GM19324 (cell line): ENCODE measurements at regions not wholly inside any gene's neighbourhood (a gene's known extent, or its start where the extent isn't known, plus 50 kb on each side); places are given as distances from the start of the nearest gene placed in this dataset.
"Not testable (repeated sequence)": the region's sequence is repeated elsewhere in the genome, so short reads cannot be mapped to it uniquely, and the experiment has no call there.

ENCODE experiments used
- ATAC-seq: cut with Tn5 transposase; IDR thresholded peaks from one replicate; pipeline ENCODE4 v1.9.1; 2021; ENCODE audit warnings: mild to moderate bottlenecking, moderate library complexity; ENCODE audit not compliant: unreplicated experiment, low FRiP score

DNA sequence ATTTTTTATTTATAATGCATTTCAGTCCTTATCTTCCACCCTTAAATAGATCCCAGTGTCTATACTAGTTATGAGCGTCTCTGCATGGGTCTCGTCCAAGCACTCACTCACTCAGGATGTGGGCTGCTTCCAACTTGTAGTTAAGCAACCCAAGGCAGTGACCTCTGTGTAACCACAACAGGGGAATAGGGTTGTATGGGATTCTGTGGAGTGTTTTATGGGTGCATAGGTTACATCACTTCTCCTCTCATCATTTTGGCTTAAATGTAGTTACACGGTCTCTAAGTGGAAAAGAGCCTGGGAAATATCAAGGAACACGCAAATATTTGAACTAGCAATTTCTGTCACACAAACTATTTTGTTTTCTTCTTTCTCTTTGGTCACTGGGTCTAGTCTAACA is 931.0 kb downstream of the STIM2 start:
- no peak for ATAC-seq

DNA sequence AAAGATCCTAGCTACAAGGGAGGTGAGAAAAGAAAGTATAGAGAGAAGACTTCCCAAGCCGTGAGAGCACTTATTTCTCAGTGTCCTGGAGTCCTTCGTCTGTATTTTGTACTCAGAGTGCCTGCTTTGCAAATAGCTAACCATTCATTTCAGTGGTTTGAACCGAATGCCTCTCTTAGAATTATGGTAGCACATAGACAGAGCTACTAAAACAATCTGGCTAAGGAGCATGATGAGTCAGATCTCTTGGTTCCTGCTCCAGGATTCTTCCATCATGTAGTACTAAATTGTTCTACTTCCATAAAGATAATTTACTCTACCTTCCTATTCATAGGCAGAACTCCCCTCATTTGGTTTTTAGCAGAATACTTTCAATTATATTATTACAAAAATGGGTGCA is 946.6 kb downstream of the STIM2 start:
- no peak for ATAC-seq

DNA sequence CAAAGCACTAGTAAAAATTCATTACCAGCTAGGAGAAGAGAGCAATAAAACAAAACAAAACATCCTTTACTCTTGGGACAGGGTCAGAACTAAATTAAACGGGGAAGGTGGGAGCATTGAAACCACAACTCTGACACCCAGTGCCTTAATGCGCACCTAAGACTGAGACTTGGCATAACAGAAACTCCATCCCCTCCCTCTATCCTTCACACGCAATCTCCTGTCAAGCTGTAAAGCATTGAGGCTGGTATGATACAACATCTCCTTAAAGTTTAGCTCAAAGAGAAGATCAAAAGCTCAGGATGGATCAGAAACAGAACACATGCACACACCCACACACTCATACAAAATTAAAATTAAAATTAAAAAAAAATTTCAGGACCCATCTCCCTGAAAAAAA is 951.3 kb downstream of the STIM2 start:
- ATAC-seq, result no peak

DNA sequence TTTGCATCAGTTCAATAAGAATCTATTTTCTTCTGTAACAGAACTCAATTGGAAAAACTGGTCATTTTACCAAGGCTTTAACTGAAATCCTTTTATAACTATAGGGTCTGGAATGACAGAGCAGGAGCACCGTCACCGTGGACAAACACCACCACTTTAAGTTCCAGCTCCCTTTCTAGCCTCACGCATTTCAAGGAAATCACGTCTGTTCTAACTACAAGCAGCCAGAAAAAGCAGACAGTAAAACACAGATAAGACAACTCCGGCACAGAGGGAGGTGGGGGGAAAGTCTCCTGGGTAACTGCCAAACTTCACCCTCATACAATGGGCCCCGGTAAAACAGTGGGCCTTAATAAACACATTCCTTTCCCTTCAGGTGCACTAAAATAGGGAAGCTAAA is 952.6 kb downstream of the STIM2 start:
- ATAC-seq, result not testable (repeated sequence)

DNA sequence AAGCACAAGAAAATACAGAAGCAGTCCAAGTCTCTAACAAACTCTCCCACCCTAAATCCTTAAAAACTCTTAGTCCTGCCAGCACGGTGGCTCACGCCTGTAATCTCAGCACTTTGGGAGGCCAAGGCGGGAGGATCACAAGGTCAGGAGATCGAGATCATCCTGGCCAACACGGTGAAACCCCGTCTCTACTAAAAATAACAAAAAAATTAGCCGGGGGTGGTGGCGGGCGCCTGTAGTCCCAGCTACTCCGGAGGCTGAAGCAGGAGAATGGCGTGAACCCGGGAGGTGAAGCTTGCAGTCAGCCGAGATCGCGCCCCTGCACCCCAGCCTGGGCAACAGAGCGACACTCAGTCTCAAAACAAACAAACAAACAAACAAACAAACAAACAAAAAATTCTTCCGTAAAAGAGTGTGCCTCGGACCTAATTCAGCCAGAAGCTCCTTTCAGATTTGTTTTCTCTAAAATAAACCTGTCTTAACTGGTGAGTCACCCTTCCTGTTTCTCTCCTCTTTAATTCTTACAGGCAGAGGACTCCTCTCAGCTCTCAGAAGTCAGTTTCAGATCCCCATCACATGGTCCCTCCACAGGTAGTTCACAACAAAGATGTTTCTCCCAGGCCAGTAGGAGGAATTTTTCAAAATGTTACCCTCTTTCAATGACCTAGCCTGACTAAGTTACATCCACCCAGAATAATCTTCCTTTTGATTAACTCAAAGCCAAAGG is 953.2 kb downstream of the STIM2 start:
- not testable (repeated sequence) for ATAC-seq

DNA sequence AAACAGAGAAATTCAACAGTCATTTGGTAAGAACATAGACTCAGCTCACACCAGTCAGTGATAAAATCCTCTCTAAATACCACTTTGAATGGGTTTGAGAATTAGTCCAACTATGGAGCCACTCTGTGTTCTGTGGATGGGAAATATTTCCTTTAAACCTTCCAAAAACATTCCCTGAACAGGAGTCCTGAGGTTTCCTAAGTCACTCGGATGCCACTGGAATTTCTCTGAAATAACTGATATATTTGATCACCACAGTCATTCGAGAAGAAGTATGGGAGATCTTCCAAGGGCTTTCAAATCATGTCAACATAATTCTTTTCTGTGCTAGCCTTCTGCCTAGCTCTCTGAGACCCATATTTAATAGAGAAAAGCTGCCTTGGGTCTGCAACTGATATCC is 958.6 kb downstream of the STIM2 start:
- ATAC-seq, result no peak

DNA sequence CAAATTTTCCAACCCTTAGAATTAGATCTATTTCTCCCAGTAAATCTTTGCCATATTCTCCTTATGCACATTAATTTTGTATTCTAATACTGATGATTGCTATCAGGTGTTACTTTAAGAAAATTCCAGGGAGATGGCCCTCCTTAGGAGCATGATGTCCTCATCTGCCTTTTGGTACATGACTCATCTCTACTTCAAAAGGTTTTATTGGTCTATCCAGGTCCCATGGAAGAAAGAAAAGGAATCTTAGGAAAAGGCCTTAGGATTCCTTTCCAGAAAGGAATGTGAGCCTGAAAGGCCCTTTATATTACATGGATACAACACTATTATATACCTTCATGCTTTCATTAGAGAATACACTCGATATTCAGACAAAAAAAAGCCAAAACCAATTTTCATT is 968.2 kb downstream of the STIM2 start:
- ATAC-seq, result no peak

DNA sequence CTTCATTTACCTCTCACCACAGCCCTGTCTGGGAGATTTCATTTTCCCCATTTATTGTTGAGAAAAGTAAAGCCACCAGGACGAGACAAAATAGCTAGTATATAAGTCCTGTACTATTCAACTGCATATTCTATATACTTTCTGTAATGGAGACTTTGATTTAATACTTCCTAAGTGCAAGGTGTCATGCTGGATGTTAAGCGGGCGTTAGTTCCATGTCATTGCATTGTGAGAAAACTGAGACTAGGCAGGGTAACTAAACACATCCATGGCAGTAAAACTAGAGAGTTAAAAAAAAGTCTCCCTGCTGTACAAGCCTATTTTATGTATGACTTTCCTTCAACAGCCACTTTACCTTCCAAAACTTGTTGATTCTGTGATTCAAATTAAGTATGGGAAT is 969.6 kb downstream of the STIM2 start:
- ATAC-seq, result no peak

- no peak for ATAC-seq
Observed at GRCh38 chr4:27835851-27836250, 975.2 kb downstream of the STIM2 start.

DNA sequence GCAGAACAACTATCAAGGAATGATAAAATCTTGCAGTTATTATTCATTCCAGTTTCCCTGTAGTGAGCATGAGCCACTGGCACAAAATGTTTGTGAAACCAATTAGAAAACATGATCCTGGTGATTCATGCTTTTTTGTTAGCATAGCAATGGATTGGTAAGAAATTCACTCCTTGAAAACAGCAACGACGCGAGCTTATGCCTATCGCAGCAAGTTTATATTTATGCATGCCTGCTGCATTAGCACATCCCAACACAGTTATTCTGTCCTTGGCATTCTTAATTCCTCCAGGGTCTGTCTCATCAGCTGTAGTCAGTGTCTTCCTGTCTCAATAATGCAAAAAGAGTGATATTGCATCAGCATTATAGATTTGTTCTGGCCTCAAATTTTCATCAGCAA is 975.9 kb downstream of the STIM2 start:
- ATAC-seq, result no peak

DNA sequence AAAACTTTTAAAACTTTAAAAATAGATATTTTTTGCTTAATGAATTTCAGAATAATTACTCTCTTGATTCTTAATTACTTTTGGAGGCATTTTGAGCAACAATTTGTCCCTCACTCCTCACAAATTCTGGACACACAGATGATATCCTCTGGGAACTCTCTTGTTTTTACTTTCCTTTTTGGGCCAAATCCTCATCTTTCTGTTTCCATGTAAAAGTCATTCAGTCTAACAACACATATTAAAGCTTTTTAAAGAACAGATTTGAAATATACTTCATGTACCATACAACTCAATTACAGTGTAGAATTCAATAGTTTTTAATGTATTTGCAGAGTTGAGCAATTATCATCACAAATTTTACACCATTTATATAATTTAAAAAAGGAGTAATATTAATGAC is 983.1 kb downstream of the STIM2 start:
- ATAC-seq, result no peak

DNA sequence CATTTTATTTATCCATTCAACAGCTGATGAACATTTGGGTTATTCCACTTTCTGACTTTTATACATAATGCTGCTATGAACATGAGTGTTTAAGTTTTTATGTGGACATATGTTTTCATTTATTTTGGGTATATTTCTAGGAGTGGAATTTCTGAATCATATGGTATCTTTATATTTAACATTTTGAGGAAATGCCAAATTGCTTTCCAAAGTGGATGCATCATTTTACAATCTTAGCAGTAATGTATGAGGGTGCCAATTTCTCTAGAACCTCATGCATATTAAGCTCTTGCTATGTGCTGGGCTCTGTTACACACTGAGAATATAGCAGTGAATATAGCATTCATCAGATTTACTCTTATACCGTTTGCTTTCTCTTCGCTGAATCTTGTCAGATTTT is 983.7 kb downstream of the STIM2 start:
- no peak for ATAC-seq

- ATAC-seq, result no peak
Observed at GRCh38 chr4:27846951-27847350, 986.3 kb downstream of the STIM2 start.

- no peak for ATAC-seq
Observed at GRCh38 chr4:27861381-27861787, 1000.7 kb downstream of the STIM2 start.

DNA sequence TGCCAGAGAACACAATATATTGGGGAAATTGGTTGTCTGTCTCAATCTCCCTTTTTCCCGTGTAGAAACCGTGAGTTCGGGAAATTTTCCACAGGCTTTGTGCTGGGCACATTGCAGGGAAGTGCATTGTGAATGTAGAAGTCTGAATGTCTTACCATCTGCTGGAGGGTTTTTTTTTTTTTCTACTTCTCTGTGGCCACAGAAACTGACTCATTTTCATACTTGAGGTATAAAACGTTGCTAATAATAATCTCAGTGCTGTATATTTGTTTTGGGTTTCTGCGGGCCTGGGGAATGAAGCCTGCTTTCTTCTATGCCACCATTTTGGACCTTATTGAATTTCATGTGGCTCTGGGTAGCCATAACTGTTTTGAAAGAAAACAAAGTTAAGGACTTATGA is 1001.2 kb downstream of the STIM2 start:
- ATAC-seq, result no peak

DNA sequence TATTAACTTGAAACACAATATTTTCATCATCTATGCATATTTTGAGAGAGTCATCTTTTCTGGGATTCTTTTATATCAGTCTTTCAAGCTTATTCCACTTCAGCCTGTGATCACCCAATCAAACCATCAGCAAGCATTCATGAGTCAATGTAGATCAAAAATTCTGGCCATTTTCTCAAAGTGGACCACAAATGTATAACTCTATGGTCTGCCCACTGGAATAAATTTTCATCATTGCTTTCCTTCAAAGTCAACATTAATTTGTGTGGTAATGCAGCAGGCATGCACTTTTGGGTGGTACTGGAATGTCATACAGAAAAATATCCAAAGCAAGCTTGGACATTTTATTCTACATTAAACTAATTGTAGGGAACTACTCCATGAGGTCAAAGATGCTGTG is 1013.0 kb downstream of the STIM2 start:
- no peak for ATAC-seq

DNA sequence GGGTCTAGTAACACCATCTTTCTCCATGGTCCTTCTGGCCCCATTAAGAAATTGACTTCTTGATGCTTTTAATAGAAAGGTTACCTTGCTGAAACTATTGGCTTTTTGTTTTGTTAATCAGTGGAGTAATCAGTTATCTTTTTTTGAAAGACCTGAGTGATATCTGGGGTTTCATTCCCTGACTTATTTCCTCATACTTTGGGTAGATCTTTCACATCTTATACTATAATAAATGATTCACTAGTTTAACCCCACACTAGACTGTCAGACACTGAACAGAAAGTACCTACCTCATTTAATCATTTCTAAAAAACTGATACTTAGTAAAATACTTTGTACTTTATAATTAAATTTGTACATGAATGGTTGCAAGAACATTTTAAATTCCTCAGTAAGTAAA is 1021.1 kb downstream of the STIM2 start:
- no peak for ATAC-seq

GRCh38 chr4:27886120-27886519 is 1025.5 kb downstream of the STIM2 start:
- ATAC-seq, result no peak

DNA sequence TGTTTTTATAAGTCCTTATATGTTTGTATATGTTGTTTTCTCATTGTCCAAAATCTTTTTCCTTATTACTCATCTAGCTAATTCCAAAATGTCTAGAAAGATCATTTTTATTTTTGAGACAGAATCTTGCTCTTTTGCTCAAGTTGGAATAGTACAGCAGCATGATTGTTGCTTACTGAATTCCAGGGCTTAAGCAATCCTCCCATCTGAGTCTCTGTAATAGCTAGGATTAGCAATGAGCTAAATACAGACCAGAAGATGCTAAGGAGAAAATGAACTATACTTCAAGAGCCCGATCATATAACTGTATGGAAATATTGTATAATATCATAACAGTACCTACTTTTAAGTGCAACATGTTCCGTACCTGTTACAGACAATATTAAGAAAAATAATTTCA is 1027.0 kb downstream of the STIM2 start:
- ATAC-seq, result no peak

GRCh38 chr4:27888505-27888904 is 1027.9 kb downstream of the STIM2 start:
- no peak for ATAC-seq

DNA sequence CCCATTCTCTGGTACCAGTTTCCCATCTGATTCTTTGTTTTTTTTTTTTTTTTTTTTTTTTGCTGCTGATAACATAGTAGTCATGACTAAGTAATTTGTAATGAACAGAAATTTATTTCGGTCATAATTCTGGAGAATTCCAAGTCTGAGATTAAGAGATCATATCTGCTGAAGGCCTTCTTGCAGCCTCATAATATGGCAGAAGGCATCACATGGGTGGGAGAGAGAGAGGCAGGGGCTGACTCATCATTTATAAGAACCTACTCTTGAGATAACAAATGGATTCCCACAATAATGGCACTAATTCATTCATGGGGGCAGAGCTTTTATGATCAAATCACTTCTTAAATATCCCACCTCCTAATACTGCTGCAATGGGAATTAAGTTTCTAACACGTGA is 1034.3 kb downstream of the STIM2 start:
- no peak for ATAC-seq

DNA sequence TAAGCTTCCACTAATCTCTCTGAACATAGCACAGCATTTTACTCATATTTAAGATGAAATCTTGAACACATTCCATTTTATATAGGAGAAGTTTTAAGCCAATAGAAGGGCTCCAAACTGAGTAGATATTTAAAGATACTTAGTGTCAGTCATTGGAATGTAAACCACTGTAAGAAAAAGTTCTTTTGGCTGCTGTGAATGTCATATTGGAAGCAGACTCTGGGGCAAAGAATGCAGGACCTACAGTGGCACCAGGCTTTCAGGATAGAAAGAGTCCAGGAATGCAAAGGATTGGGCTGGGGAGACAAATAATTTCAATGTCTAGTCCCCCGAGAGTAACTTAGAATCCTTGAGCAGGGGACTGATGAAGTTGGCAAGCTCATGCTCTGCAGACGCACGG is 1047.7 kb downstream of the STIM2 start:
- no peak for ATAC-seq

- ATAC-seq, result no peak
Observed at GRCh38 chr4:27910227-27910626, 1049.6 kb downstream of the STIM2 start.
